ENCODE measurements at regions not wholly inside any gene's neighbourhood (a gene's known extent, or its start where the extent isn't known, plus 50 kb on each side); places are given as distances from the start of the nearest gene placed in this dataset.

- Histone ChIP-seq H3K36me3 (ENCODE audit: low read length) (no peaks in the 10 kb centered on the region), H3K4me2 (ENCODE audit: low read depth, low read length, poor library complexity, severe bottlenecking) (no peak overlapping the region), H3K9me2 (replicated peaks; ENCODE audit: insufficient read depth, low read length) (no peaks in the 10 kb centered on the region), H3F3A (ENCODE audit: insufficient read depth) (no peaks in the 10 kb centered on the region), H3K27ac (ENCODE audit: low read depth, low read length) (no peak overlapping the region), H3K9me3 (ENCODE audit: insufficient read depth, low read length) (0 out of 2 replicates have a peak, but pooled peaks cover 4% of the 10 kb centered on the region), H3K27me3 (ENCODE audit: low read length) (no peaks in the 10 kb centered on the region), H3K4me3 (ENCODE audit: insufficient read depth, low read length, poor library complexity, severe bottlenecking) (no peak overlapping the region), H2AFZ (ENCODE audit: low read depth, low read length, severe bottlenecking) (no peak overlapping the region), H3K79me2 (ENCODE audit: insufficient read depth, low read length) (no peaks in the 10 kb centered on the region), H3K9ac (ENCODE audit: low read length) (no peak overlapping the region), H4K20me1 (ENCODE audit: low read depth, low read length) (no peaks in the 10 kb centered on the region)
- TF ChIP-seq EZH2phosphoT487 (conservative IDR thresholded peaks at IDR 0.05; ENCODE audit: low read length) (no peak), CTCF (IDR thresholded peaks at IDR 0.05; ENCODE audit: insufficient read depth, low read length, poor library complexity, severe bottlenecking) (no peak)
Observed at GRCh38 chr2:106719222-106719621, 166.7 kb downstream of the ST6GAL2 start.

DNA sequence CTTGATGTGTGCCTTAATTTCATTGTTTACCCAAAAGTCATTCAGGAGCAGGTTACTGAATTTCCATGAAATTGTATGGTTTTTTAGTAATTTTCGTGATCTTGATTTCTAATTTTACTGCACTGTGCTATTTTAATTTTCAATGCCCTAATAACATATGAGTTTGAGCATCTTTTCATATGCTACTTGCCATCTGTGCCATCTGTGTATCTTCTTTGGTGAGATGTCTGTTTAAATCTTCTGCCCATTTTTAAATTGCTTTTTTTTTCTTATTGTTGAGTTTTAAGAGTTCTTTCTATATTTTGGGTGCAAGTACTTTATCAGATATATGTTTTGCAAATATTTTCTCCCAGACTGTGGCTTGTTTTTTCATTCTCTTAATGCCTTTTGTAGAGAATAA, 165.9 kb downstream of the ST6GAL2 start:
- Histone ChIP-seq H3F3A (ENCODE audit: insufficient read depth) (no peaks in the 10 kb centered on the region), H3K27me3 (ENCODE audit: low read length) (no peaks in the 10 kb centered on the region), H3K4me3 (ENCODE audit: insufficient read depth, low read length, poor library complexity, severe bottlenecking) (no peak overlapping the region), H3K79me2 (ENCODE audit: insufficient read depth, low read length) (no peaks in the 10 kb centered on the region), H3K9me3 (ENCODE audit: insufficient read depth, low read length) (0 out of 2 replicates have a peak, but pooled peaks cover 4% of the 10 kb centered on the region), H3K4me2 (ENCODE audit: low read depth, low read length, poor library complexity, severe bottlenecking) (no peak overlapping the region), H3K9ac (ENCODE audit: low read length) (no peak overlapping the region), H3K36me3 (ENCODE audit: low read length) (no peaks in the 10 kb centered on the region), H2AFZ (ENCODE audit: low read depth, low read length, severe bottlenecking) (no peak overlapping the region), H3K9me2 (replicated peaks; ENCODE audit: insufficient read depth, low read length) (no peaks in the 10 kb centered on the region), H4K20me1 (ENCODE audit: low read depth, low read length) (no peaks in the 10 kb centered on the region), H3K27ac (ENCODE audit: low read depth, low read length) (no peak overlapping the region)
- TF ChIP-seq EZH2phosphoT487 (conservative IDR thresholded peaks at IDR 0.05; ENCODE audit: low read length), result no peak
- TF ChIP-seq CTCF (IDR thresholded peaks at IDR 0.05; ENCODE audit: insufficient read depth, low read length, poor library complexity, severe bottlenecking), result no peak

GRCh38 chr2:106724301-106724794, 161.6 kb downstream of the ST6GAL2 start:
- no peak for TF ChIP-seq CTCF (IDR thresholded peaks at IDR 0.05; ENCODE audit: insufficient read depth, low read length, poor library complexity, severe bottlenecking)
- no peak for TF ChIP-seq EZH2phosphoT487 (conservative IDR thresholded peaks at IDR 0.05; ENCODE audit: low read length)
- Histone ChIP-seq H2AFZ (ENCODE audit: low read depth, low read length, severe bottlenecking) (no peak overlapping the region), H3F3A (ENCODE audit: insufficient read depth) (no peaks in the 10 kb centered on the region), H3K27me3 (ENCODE audit: low read length) (no peaks in the 10 kb centered on the region), H3K4me2 (ENCODE audit: low read depth, low read length, poor library complexity, severe bottlenecking) (no peak overlapping the region), H3K79me2 (ENCODE audit: insufficient read depth, low read length) (no peaks in the 10 kb centered on the region), H4K20me1 (ENCODE audit: low read depth, low read length) (no peaks in the 10 kb centered on the region), H3K9ac (ENCODE audit: low read length) (no peak overlapping the region), H3K9me3 (ENCODE audit: insufficient read depth, low read length) (no peaks in the 10 kb centered on the region), H3K9me2 (replicated peaks; ENCODE audit: insufficient read depth, low read length) (no peaks in the 10 kb centered on the region), H3K36me3 (ENCODE audit: low read length) (no peaks in the 10 kb centered on the region), H3K4me3 (ENCODE audit: insufficient read depth, low read length, poor library complexity, severe bottlenecking) (no peak overlapping the region), H3K27ac (ENCODE audit: low read depth, low read length) (no peak overlapping the region)
